GM21390 (cell line): ENCODE measurements at regions not wholly inside any gene's neighbourhood (a gene's known extent, or its start where the extent isn't known, plus 50 kb on each side); places are given as distances from the start of the nearest gene placed in this dataset.

ENCODE experiments used
- ATAC-seq: cut with Tn5 transposase; IDR thresholded peaks from one replicate; pipeline ENCODE4 v1.9.1; 2021; ENCODE audit not compliant: unreplicated experiment

DNA sequence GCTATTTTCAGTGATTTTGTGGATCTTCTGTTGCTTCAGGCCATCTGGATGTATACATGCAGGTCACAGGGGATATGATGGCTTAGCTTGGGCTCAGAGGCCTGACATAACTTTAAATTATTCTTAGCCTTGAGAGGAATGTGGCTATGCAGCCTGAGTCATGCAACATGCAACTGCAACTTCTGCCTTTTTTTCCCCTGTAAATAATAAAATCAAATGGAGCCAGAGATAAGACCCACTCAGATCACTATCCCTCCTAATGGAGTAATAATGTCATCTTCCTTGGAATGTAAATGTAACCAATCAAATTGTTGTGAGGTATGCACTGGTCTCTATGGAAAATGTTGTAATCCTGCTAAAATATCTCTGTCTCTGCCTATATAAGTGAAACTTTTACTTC is 54.9 kb downstream of the MAGEB17 start:
- no peak for ATAC-seq

DNA sequence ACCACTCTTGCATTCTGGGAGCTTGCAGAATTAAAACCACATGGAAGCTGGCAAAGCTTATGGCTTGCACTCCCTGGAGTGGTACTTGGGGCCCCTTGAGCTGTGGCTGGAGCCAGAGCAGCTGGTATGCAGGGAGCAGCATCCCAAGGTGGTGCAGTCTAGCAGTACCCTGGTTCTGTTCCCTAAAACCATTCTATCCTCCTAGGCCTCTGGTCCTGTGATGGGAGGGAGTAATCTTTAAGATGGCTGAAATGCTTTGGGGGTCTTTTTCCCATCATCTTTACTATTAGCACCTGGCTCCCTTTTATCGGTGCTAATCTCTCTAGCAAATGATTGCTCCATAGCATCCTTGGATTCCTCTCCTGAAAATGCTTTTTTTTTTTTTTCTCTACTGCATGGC is 56.1 kb downstream of the MAGEB17 start:
- ATAC-seq: no peak

DNA sequence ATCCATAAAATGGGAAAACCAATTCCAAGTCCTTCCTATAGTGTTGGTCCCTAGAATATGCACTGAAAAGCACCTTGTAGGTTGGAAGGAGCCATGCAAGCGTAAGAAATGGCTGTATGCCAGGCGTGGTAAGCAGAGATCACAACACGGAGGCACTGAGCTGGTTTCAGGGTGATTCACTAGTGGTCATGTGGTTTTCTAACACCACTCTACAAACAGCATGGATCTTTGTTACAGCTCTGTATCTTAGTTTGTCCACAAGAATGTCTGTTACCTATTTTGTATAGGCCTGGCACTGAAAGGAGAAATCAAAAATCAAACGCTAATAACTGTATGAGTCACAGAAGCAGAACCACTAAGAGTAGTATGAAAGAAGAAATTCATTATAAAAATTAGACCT is 71.9 kb downstream of the MAGEB17 start:
- ATAC-seq: no peak

GRCh38 chrX:16240231-16240905 is 73.1 kb downstream of the MAGEB17 start:
- ATAC-seq: no peak

GRCh38 chrX:16240968-16241367 is 73.7 kb downstream of the MAGEB17 start:
- no peak for ATAC-seq

DNA sequence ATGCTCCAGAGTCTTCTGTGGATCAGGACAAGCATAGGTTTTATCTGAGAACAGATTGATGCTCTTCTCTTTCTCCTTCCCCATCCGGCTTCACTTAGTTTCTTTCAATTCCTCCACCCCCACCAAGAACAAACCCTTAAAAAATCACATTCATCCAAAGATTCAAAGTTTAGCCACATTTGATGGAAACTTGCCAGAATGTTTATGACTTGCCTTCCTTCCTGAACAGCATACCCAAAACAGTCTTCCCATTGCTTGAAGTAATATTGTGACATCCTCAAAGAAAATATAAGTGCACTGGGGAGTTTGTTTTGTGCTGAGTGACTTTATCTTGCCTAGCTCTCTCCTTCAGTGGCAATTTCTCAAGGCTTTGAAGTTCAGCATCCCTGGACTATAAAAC is 83.0 kb downstream of the MAGEB17 start:
- no peak for ATAC-seq

DNA sequence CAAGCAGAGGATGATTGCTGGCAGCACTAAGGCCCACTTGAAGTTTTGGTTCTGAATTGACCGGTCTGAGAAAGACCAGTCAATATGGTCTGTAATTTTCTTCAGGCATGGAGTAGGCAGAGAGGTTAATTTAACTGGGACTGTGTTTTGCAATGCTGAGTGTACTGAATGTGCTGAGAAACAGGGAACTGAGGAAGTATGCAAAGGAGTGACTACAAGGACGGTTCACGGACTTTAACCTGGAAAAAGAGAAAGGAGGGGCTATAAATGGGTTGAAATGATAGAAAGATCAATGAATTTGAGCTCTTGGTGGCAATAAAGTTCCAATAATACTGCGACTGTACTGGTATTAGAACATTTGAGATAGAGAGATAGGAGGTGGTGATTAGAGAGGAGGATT is 84.5 kb downstream of the MAGEB17 start:
- ATAC-seq: no peak

DNA sequence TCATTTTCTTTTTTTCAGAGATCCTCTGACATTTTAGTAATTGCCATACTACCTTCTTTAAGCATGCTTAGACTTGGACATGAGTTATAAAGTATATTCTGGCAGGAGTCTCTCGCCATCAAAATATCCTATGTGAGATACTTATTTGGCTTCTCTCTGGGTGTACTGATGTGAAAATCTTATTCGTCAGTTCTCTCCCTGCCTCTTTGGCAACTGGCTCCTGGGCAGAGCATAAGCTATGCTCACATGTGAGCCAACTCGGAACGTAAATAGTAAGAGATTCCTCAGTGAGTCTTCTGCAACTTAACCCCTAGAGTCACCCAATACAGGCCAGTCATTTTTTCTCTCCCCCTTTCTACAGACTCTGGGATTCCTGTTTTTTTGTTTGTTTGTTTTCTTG is 91.6 kb downstream of the MAGEB17 start:
- ATAC-seq: no peak

DNA sequence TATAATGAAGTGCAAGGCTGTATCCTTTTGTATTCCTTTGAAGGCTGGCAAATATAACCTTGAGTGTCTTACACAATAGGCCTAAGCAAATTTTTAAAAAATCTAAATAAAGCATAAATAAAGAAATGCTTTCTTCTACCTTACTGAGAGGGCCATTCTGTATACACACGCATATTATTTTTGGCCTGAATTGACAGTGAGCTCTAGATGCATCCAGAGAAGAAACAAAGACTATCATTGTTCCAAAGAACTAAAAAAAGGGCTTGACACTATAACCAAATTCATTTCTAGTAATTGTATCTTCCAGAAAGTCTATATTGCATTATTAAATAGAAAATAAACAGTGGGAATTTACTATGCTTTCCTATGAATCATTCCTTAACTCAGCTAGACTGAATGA is 100.2 kb downstream of the MAGEB17 start:
- ATAC-seq: no peak

DNA sequence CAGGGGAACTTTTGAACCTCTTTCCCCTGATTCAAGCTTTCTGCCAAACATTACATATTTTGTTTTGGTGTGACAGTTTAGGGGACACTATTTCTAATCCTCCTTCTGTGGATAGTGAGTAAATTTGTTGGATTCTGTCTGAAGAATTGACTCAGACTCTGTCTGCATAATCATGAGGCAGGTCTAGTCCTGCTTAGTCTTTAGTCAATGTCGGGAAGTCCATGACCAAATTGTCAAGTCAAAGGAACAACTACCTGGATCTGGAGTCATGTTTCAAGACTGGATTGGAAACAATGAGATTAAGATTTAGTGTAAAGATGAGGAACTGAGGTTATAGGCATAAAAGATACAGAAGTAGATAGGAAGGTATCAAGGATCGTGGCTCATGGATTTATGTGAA is 100.9 kb downstream of the MAGEB17 start:
- ATAC-seq: no peak

DNA sequence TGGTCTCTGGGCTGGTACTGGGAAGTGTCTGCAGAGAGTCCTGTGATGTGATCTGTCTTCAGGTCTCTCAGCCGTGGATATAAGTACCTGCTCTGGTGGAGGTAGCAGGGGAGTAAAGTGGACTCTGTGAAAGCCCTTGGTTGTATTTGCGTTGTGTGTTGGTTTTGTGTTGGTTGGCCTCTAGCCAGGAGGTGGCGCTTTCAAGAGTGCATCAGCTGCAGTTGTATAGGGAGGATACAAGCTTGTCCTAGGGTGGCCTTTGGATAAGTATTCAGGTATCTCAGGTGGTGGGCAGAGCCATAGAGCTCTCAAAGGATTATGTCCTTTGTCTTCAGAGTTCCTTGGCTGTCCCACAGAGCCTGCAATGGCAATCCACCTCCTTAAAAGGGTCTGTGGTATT is 111.6 kb downstream of the MAGEB17 start:
- no peak for ATAC-seq

DNA sequence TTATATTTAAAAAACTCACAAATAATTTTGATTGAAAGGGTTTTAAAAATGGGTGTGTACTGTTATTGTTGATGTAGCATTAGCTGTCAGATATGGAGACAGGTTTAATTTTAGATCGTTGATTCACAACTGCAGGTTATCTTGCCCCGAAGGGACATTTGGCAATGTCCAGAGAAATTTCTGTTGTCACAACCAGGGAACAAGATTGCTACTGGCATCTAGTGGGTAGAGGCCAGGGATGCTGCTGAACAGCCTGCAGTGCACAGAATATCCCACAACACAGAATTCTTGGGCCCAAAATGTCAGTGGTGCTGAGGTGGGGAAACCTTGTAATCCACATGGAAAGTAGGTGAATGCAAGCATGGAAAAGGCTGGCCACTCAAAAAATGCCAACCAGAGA is 114.9 kb downstream of the MAGEB17 start:
- no peak for ATAC-seq

- no peak for ATAC-seq
Observed at GRCh38 chrX:16284842-16285241, 117.6 kb downstream of the MAGEB17 start.

- ATAC-seq: no peak
Observed at GRCh38 chrX:16290997-16291396, 123.7 kb downstream of the MAGEB17 start.

- no peak for ATAC-seq
Observed at GRCh38 chrX:16300831-16301230, 133.6 kb downstream of the MAGEB17 start.

GRCh38 chrX:16304751-16305150 is 137.5 kb downstream of the MAGEB17 start:
- ATAC-seq: no peak

DNA sequence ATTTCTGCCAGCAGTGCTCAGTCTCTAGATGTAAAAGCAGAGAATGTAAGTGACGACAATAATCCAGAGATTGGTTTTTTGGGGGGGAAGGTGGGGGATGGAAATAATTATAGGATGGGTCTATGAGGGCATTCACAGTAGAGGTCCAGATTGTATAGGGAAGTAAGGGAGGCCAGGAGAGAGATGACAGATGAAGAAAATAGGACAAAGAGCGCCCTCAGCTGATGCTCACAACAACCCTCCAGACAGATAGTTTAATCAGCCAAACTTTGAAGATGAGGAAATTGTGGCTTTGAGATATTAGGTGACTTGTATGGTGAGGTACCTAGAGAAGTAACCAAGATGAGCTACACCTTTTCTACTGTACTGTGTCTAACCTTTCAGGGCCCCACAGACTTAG is 137.9 kb downstream of the MAGEB17 start:
- no peak for ATAC-seq

DNA sequence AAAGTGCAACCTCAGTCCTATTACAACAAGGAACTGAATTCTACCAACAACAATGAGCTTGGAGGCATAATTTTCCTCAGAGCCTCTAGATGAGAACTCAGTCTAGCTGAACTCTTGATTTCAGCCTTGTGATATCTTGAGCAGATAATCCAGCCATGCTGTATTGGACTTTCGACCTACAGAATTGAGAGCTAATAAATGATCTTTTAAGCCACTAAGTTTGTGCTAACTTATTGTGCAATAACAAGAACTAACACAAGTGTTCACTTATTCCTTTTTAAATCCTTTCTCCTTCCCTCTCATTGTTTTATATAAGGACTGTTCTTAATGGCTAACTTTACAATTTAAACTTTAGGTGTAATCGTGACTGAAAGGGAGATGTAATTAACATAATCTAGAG is 140.7 kb downstream of the MAGEB17 start:
- no peak for ATAC-seq

DNA sequence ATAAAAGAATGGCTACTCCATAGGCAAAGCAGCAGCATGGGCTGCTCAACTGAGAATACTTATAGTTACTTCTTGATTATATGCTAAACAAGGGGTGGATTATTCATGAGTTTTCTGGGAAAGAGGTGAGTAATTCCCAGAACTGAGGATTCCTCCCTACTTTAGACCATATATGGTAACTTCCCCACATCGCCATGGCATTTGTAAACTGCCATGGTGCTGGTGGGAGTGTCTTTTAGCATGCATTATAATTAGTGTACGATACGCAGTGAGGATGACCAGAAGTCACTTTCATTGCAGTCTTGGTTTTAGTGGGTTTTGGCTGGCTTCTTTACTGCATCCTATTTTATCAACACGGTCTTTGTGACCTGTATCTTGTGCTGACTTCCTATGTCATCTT is 141.5 kb downstream of the MAGEB17 start:
- no peak for ATAC-seq

- no peak for ATAC-seq
Observed at GRCh38 chrX:16310326-16310725, 143.0 kb downstream of the MAGEB17 start.

GRCh38 chrX:16311671-16312070 is 144.4 kb downstream of the MAGEB17 start:
- ATAC-seq: no peak

- ATAC-seq: no peak
Observed at GRCh38 chrX:16312761-16313623, 145.7 kb downstream of the MAGEB17 start.

GRCh38 chrX:16316331-16316730 is 149.1 kb downstream of the MAGEB17 start:
- ATAC-seq: no peak
